Brain microvascular endothelial cell (primary cell): ENCODE measurements at regions not wholly inside any gene's neighbourhood (a gene's known extent, or its start where the extent isn't known, plus 50 kb on each side); places are given as distances from the start of the nearest gene placed in this dataset.
"Not testable (repeated sequence)": the region's sequence is repeated elsewhere in the genome, so short reads cannot be mapped to it uniquely, and the experiment has no call there.

Experiments
- DNase-seq: peaks from one replicate; pipeline ENCODE4 v3.0.0-alpha.2; 2020
- H3K27ac ChIP-seq: fragments of 250-450 bp; sonication (Bioruptor Pico); 2 replicates; pipeline ENCODE4 v1.5.1; 2020; ENCODE audit warnings: mild to moderate bottlenecking, moderate library complexity
- H3K27me3 ChIP-seq: fragments of 250-450 bp; sonication (Bioruptor Pico); replicated peaks from 2 replicates; pipeline ENCODE4 v1.5.1; 2020; ENCODE audit warnings: mild to moderate bottlenecking
- H3K36me3 ChIP-seq: fragments of 250-450 bp; sonication (Bioruptor Pico); replicated peaks from 2 replicates; pipeline ENCODE4 v1.5.1; 2020; ENCODE audit warnings: mild to moderate bottlenecking
- H3K4me3 ChIP-seq: 2 replicates; pipeline ENCODE4 v1.5.1; 2011; ENCODE audit warnings: low read depth, mild to moderate bottlenecking, control low read depth, low read length, moderate library complexity
- in situ Hi-C: cut with HindIII; loops from 2 replicates; pipeline ENCODE4 v1.10.0; 2017; ENCODE audit warnings: low sequenced_read_pairs, low pct_ligation_motif_present
- TF ChIP-seq, protein P1 (sequence below): IDR thresholded peaks from 2 replicates; pipeline ENCODE4 v1.5.1; 2011; ENCODE audit warnings: low read depth, mild to moderate bottlenecking, moderate library complexity, low read length, control low read depth, inconsistent platforms; ENCODE audit errors: missing control alignments

DNA sequence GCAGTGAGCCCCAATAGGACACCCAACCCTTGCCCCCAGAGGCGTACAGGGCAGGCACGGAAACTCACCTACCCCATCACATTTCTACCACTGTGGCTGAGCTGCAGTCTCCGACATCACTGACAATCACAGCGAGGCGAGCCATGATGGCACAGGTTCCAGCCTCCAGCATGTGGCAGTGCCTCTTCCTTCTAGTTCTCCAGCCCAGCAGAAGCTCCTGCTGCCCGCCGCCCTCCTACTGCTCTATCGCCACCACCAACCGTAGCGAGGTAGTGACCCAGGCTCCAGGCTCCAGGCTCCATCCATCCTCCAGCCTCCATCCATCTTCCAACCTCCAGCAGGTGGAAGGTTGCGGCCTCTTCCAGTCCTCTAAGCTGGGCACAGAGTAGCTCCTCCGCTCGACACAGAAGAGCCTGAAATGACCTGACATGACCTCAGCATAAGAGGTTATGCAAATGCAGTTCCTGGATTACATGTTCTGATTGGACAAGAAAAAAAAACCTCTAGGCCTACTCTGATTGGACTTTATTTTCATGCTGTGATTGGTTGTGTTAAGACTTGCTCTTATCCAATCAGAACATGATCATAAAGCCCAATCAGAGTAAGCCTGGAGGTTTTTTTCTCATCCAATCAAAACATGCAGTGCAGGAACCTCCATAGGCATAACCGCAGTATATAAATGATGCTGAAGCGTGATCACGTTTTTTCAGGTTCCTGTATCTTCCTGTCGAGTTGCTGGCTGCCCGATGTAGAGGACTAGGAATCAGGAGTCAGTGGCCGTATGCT lies 438.9 kb upstream of the ZNF337 start:
- Histone ChIP-seq H3K36me3 (no peaks in the 10 kb centered on the region), H3K27me3 (no peaks in the 10 kb centered on the region), H3K27ac (no peak overlapping the region), H3K4me3 (no peak overlapping the region)
- in situ Hi-C loops = no loop called here
- DNase-seq = no peak
- TF ChIP-seq, protein P1, sequence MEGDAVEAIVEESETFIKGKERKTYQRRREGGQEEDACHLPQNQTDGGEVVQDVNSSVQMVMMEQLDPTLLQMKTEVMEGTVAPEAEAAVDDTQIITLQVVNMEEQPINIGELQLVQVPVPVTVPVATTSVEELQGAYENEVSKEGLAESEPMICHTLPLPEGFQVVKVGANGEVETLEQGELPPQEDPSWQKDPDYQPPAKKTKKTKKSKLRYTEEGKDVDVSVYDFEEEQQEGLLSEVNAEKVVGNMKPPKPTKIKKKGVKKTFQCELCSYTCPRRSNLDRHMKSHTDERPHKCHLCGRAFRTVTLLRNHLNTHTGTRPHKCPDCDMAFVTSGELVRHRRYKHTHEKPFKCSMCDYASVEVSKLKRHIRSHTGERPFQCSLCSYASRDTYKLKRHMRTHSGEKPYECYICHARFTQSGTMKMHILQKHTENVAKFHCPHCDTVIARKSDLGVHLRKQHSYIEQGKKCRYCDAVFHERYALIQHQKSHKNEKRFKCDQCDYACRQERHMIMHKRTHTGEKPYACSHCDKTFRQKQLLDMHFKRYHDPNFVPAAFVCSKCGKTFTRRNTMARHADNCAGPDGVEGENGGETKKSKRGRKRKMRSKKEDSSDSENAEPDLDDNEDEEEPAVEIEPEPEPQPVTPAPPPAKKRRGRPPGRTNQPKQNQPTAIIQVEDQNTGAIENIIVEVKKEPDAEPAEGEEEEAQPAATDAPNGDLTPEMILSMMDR = no peak

DNA sequence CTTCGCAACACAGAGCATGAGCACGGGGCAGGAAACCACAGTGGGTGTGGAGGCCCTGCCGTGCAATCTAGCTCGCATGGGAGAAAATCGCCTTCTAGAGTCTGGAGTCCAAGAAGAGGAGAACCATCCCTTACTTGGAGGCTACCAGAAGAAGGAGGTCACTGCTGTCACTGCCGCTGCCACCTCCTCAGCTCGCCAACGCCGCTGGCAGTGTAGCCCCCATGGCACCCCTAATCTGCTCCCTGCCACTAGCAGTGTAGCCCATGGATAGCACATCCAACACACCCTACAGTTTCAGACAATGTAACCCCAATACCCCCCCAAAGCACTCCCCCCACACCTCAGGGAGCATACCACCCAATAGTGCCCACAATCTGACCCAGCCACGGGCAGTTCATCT lies 438.0 kb upstream of the ZNF337 start:
- H3K4me3 ChIP-seq = no peak overlapping the region
- no peaks in the 10 kb centered on the region for H3K36me3 ChIP-seq
- TF ChIP-seq, protein P1 = no peak
- no peak for DNase-seq
- no peaks in the 10 kb centered on the region for H3K27me3 ChIP-seq
- no peak overlapping the region for H3K27ac ChIP-seq
- in situ Hi-C loops = no loop called here

DNA sequence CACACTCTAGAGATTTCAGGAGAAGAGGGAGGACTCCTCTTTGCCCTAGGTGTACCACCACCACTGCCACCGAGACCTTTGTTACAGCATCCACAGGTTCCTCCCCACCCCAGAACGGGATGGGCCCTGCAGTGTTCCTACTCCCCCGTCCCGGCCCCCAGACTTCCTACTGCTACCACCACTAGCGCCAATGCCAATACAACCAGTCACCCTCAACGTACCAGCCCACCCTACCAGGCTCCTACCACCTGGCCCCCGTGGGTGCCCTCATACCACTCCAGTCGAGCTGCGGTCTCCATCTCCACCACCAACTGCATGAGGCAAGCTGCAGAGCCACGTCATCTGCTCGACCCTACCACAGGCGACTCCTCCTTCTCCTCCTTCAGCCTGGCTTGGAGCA lies 437.1 kb upstream of the ZNF337 start:
- H3K27me3 ChIP-seq, H3K36me3 ChIP-seq, in situ Hi-C loops, DNase-seq, H3K4me3 ChIP-seq, H3K27ac ChIP-seq: not testable (repeated sequence)

DNA sequence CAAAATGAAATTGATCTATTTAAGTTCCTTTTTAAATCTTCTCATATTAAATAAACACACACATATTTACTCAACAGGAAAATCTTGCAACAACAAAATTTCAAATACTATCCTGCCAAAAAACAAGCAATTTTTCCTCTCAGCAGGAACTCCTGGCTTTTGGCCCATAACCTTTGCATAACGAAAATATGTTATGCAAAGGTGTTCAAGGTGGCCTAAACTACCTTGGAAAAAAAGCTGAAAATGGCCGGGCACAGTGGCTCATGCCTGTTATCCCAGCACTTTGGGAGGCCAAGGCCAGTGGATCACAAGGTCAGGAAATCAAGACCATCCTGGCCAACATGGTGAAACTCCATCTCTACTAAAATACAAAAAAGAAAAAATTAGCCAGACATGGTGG lies 424.3 kb upstream of the ZNF337 start:
- H3K27me3 ChIP-seq, H3K27ac ChIP-seq, H3K4me3 ChIP-seq, in situ Hi-C loops, DNase-seq, H3K36me3 ChIP-seq: not testable (repeated sequence)

DNA sequence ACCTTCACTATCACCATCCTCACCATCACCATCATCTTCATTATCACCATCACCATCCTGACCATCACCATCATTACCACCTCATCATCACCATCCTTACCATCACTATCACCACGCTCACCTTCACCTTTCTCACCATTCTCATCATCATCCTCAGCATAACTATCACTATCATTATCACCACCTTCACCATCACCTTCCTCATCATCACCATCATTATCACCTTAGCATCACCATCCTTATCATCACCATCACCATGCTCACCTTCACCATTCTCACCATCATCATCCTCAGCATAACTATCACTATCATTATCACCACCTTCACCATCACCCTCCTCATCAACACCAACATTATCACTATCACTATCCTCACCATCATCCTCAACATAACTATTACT lies 397.8 kb upstream of the ZNF337 start:
- DNase-seq, H3K36me3 ChIP-seq, H3K27me3 ChIP-seq, in situ Hi-C loops, H3K4me3 ChIP-seq, H3K27ac ChIP-seq: not testable (repeated sequence)

DNA sequence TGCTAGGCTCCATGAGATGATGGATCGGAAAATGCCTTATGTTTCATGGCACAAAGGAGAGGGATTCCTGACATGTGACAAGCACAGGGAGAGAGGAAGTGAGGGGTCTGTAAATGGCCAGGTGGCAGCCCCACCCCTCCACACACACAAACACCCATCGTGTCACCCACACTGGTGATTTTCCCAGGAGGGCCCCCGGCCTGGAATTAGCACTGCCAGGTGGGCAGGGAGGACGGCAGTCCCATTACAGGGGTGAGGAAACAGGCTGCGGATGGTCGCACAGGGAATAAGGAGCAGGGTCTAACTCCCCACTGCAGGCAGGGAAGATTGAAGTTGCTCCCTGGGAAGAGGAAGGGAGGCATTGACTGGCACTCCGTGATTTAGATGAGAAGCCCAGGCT lies 395.3 kb upstream of the ZNF337 start:
- H3K36me3 ChIP-seq, H3K27me3 ChIP-seq, DNase-seq, in situ Hi-C loops, H3K27ac ChIP-seq, H3K4me3 ChIP-seq: not testable (repeated sequence)

DNA sequence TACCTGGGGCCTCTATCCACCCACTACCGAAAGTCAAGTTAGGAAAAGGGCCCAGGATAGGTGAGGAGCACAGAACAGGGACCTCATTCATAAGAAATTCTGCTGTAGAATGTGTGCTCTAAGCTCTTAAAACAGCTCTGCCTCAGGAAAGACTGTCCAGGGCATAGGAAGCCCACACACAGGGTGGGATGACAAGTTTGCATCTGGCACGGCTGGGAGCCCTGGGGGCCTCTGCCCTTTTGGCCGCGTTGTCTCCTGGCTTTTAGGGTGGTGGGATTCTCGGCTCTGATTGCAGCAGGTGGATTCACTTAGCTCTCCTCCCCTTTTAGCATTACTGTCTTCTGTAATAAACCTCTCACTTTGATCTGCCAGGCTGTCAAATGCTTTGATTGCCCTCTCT lies 389.5 kb upstream of the ZNF337 start:
- H3K27ac ChIP-seq, DNase-seq, in situ Hi-C loops: not testable (repeated sequence)

DNA sequence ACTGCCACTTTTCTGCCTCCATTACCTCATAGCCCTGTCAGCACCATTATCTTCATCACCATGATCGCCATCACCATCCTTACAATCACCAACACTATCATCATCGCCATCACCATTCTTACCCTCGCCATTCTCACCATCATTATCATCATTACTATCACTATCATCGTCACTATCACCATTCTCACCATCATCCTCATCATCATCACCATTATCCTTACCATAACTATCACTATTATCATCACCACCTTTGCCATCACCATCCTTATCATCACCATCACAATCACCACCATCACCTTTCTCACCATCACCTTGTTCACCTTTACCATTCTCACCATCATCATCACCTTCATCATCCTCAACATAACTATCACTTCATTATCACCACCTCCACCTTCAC lies 377.3 kb upstream of the ZNF337 start:
- H3K4me3 ChIP-seq, H3K36me3 ChIP-seq, H3K27me3 ChIP-seq, in situ Hi-C loops, H3K27ac ChIP-seq, DNase-seq: not testable (repeated sequence)

More for the DNA sequence above, 389.5 kb upstream of the ZNF337 start:
- not testable (repeated sequence) for H3K27me3 ChIP-seq, H3K4me3 ChIP-seq, H3K36me3 ChIP-seq

DNA sequence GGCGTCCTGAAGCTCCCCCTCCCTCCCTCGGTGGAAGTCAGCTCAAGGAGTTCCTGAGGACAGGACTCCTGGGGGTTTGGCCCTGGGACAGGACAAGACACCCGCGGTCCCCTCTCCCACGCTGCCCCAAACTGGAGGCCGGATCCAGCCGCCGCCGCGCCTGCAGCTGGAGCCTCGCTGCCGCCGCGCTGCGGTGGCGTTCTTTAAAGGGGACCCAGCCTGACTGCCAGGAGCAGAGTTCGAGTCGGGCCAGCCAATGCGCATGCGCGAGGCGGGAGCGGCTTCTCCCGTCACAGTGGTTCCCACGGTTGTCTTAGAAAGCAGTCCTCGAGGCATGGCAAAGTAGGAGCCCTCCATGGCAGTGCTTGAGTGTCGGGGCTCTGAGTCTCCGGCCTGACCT lies 362.7 kb upstream of the ZNF337 start:
- in situ Hi-C loops, DNase-seq, H3K27ac ChIP-seq, H3K36me3 ChIP-seq, H3K4me3 ChIP-seq, H3K27me3 ChIP-seq: not testable (repeated sequence)

DNA sequence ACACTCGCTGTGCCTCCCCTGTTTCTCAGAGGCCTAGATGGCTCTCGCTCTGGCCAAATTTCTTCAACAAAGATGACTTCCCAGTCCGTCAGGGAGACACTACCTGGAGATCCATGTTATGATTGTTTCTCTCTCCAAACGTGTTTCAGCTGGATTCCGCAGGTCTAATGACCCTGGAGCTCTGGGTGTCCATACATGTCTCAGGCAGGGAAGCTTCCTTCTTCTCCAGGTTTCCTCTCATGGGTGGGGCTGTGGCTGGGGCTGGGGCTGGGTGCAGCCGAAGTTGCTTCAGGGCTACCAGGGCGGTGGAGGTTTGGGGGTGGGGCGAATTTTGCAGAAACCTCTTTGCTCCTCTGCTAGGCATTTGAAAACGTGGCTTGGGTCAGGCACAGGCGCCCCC lies 361.8 kb upstream of the ZNF337 start:
- H3K27me3 ChIP-seq, in situ Hi-C loops, H3K36me3 ChIP-seq, H3K4me3 ChIP-seq, DNase-seq, H3K27ac ChIP-seq: not testable (repeated sequence)

DNA sequence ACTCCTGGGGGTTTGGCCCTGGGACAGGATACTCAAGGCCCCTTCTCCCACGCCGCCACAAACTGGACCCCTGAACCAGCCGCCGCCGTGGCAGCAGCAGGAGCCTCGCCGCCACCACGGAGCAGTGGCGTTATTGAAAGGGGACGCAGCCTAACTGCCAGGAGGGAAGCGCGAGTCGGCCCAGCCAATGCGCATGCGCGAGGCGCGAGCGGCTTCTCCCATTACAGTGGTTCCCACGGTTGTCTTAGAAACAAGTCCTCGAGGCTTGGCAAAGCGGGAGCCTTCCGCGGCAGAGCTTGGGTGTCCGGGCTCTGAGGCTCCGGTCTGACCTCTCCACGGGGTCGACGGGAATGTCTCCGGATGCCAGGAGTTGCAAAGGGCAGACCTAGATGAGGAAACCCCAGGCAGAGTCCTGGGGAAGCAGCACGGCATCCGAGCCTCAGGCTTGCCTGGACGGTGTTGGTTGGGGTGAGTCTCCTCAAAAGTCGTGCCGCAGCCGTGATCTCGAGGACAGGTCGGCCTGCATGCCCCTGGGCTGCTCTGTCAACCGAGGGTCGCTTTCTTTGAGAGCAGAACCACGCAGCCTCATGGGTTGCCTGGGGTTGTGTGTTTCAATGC lies 360.6 kb upstream of the ZNF337 start:
- H3K27ac ChIP-seq, DNase-seq, H3K4me3 ChIP-seq, in situ Hi-C loops, H3K36me3 ChIP-seq, H3K27me3 ChIP-seq: not testable (repeated sequence)

DNA sequence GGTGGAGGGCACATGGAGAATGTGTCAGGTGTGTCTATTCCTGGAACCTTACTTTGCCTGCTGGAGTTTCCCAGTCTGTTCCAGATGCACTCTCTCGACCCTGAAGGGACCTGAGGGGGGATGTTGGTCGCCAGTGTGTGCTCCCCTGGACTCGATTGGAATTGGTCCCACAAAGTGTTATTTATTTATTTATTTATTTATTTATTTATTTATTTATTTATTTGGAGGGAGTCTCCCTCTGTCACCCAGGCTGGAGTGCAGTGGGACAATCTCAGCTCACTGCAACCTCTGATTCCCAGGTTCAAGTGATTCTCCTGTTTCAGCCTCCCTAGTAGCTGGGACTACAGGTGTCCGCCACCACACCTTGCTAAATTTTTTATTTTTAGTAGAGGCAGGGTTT lies 329.1 kb upstream of the ZNF337 start:
- in situ Hi-C loops, H3K4me3 ChIP-seq, H3K27me3 ChIP-seq, H3K27ac ChIP-seq, DNase-seq, H3K36me3 ChIP-seq: not testable (repeated sequence)

DNA sequence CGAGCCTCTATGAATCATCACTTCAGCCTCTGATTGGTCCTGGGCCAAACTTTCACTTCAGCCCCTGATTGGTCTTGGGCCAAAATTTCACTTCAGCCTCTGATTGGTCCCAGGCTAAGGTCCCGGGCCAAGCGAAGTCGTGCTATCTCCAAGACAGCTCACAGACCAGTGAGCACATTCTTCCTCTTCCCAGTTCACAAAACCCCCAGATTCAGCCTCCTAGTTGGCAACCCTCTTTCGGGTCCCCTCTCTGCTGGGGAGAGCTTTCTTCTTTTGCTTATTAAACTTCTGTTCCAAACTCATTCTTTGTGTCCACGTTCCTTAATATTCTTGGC lies 314.3 kb upstream of the ZNF337 start:
- H3K27ac ChIP-seq, H3K27me3 ChIP-seq, H3K4me3 ChIP-seq, H3K36me3 ChIP-seq, in situ Hi-C loops, DNase-seq: not testable (repeated sequence)
